HepG2 (cell line): ENCODE measurements at regions not wholly inside any gene's neighbourhood (a gene's known extent, or its start where the extent isn't known, plus 50 kb on each side); places are given as distances from the start of the nearest gene placed in this dataset.

Source experiments
- BORCS8-MEF2B ChIP-seq: sonication (generic); formaldehyde crosslinking; IDR thresholded peaks from 2 replicates; pipeline ENCODE4 v1.8.0; 2022; ENCODE audit warnings: mild to moderate bottlenecking, missing genetic modification reagents
- HNRNPLL ChIP-seq: fragments of 200-400 bp; formaldehyde crosslinking; IDR thresholded peaks from 2 replicates; pipeline ENCODE4 v1.6.1; 2017; ENCODE audit warnings: mild to moderate bottlenecking, low read depth, low read length; ENCODE audit not compliant: poor library complexity, severe bottlenecking
- HOXA3 ChIP-seq: sonication (generic); formaldehyde crosslinking; IDR thresholded peaks from 2 replicates; pipeline ENCODE4 v1.5.0; 2020; ENCODE audit warnings: missing genetic modification reagents
- KDM4B ChIP-seq: sonication (generic); formaldehyde crosslinking; IDR thresholded peaks from 2 replicates; pipeline ENCODE4 v1.4.0; 2020; ENCODE audit warnings: missing genetic modification reagents
- KDM5B ChIP-seq: sonication (generic); formaldehyde crosslinking; IDR thresholded peaks from 2 replicates; pipeline ENCODE4 v1.4.0; 2020; ENCODE audit warnings: missing genetic modification reagents, mild to moderate bottlenecking, borderline replicate concordance
- RBFOX2 ChIP-seq: fragments of 200-400 bp; formaldehyde crosslinking; IDR thresholded peaks from 2 replicates; pipeline ENCODE4 v1.6.1; 2017; ENCODE audit warnings: low read depth, mild to moderate bottlenecking, low read length
- SP4 ChIP-seq: sonication (generic); formaldehyde crosslinking; IDR thresholded peaks from 2 replicates; pipeline ENCODE4 v1.8.1; 2023; ENCODE audit warnings: mild to moderate bottlenecking, missing genetic modification reagents
- SRSF1 ChIP-seq: fragments of 200-400 bp; formaldehyde crosslinking; optimal IDR thresholded peaks from 2 replicates; pipeline ENCODE3; 2017; ENCODE audit warnings: mild to moderate bottlenecking, low read depth, low read length, moderate library complexity
- THAP11 ChIP-seq: IDR thresholded peaks from 2 replicates; pipeline ENCODE4 v1.6.1; 2016; ENCODE audit warnings: missing biosample characterization, missing genetic modification reagents
- TSC22D2 ChIP-seq: sonication (generic); formaldehyde crosslinking; IDR thresholded peaks from 2 replicates; pipeline ENCODE4 v1.5.1; 2020; ENCODE audit warnings: missing genetic modification reagents, mild to moderate bottlenecking, borderline replicate concordance
- ZC3H13 ChIP-seq: sonication (generic); formaldehyde crosslinking; IDR thresholded peaks from 2 replicates; pipeline ENCODE4 v1.8.1; 2023; ENCODE audit warnings: mild to moderate bottlenecking, missing genetic modification reagents, moderate library complexity
- ZFP91 ChIP-seq: sonication (generic); formaldehyde crosslinking; IDR thresholded peaks from 2 replicates; pipeline ENCODE4 v1.9.0; 2022; ENCODE audit warnings: missing genetic modification reagents, mild to moderate bottlenecking, borderline replicate concordance
- ZFX ChIP-seq: sonication (generic); formaldehyde crosslinking; IDR thresholded peaks from 2 replicates; pipeline ENCODE4 v1.4.0; 2020; ENCODE audit warnings: mild to moderate bottlenecking, low read depth, missing genetic modification reagents, moderate library complexity
- ZMYM3 ChIP-seq: sonication (generic); formaldehyde crosslinking; IDR thresholded peaks from 2 replicates; pipeline ENCODE4 v1.5.1; 2020; ENCODE audit warnings: mild to moderate bottlenecking, missing genetic modification reagents
- ZNF124 ChIP-seq: sonication (generic); formaldehyde crosslinking; IDR thresholded peaks from 2 replicates; pipeline ENCODE4 v1.4.0; 2020; ENCODE audit warnings: missing genetic modification reagents
- ZNF207 ChIP-seq: fragments of 450-650 bp; IDR thresholded peaks from 2 replicates; pipeline ENCODE4 v1.6.1; 2016; ENCODE audit warnings: antibody characterized with exemption, borderline replicate concordance
- ZNF546 ChIP-seq: sonication (generic); formaldehyde crosslinking; conservative IDR thresholded peaks from 2 replicates; pipeline ENCODE4 v1.8.1; 2023; ENCODE audit warnings: mild to moderate bottlenecking, missing genetic modification reagents
- ZNF547 ChIP-seq: sonication (generic); formaldehyde crosslinking; IDR thresholded peaks from 2 replicates; pipeline ENCODE4 v1.5.1; 2020; ENCODE audit warnings: mild to moderate bottlenecking, missing genetic modification reagents
- ZNF616 ChIP-seq: sonication (generic); formaldehyde crosslinking; IDR thresholded peaks from 2 replicates; pipeline ENCODE4 v1.5.0; 2020; ENCODE audit warnings: low read depth, mild to moderate bottlenecking, missing genetic modification reagents
- ZNF737 ChIP-seq: sonication (generic); formaldehyde crosslinking; IDR thresholded peaks from 2 replicates; pipeline ENCODE4 v1.5.0; 2020; ENCODE audit warnings: missing genetic modification reagents, mild to moderate bottlenecking, borderline replicate concordance
- TF ChIP-seq, protein P1 (sequence below), 2 experiments: sonication (generic) in 1 of 2; formaldehyde crosslinking in 1 of 2; IDR thresholded peaks; 2 replicates each; pipeline versions ENCODE4 v1.6.1 to v1.9.0; 2014 to 2022; ENCODE audit warnings: antibody characterized with exemption in 1 of 2, borderline replicate concordance in 1 of 2, inconsistent platforms in 1 of 2, low read depth in 1 of 2, missing genetic modification reagents in 1 of 2

DNA sequence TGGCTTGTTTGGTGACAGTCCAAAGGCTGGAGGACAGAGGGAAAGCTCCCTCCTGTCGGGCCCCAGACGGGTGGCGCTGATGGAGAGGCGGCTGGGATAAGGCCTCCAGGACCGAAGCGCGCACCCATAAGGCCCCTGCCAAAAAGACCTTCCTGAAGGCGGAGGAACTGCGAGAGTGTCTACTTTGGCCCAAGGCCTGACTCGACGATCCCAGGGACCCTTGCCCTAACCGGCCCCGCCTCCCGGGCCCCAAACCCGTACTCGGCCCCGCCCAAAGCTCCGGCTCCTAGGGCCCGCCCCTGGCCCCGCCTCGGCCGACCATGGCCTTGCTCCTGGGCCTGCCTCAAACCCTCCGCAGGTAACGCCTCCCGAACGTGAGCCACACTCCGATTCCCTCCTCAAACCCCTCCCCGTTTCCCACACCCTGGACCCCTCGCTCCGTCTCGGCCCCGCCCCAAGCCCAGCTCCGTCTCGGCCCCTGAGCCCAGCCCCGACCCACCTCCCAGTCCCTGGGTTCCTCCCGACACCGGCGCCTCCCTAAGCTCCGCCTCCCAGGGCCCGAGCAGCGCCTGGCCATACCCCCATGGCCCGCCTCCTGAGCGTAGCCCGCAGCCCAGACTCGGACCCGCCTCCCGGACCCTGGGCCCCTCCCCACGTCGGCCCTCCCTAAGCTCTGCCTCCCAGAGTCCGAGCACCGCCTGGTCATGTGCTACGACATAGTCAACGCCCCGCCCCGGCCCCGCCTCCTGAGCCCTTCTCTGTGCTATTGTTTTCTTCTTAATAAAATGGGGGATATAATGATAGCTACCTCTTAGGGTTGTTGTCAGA lies 90.0 kb upstream of the DRD5 start (continued):
- 0 out of 2 replicates have a peak, but pooled peaks have one; percentile 41 for TF ChIP-seq ZFP91 (CRISPR knock-in tag)
- TF ChIP-seq, protein P1, sequence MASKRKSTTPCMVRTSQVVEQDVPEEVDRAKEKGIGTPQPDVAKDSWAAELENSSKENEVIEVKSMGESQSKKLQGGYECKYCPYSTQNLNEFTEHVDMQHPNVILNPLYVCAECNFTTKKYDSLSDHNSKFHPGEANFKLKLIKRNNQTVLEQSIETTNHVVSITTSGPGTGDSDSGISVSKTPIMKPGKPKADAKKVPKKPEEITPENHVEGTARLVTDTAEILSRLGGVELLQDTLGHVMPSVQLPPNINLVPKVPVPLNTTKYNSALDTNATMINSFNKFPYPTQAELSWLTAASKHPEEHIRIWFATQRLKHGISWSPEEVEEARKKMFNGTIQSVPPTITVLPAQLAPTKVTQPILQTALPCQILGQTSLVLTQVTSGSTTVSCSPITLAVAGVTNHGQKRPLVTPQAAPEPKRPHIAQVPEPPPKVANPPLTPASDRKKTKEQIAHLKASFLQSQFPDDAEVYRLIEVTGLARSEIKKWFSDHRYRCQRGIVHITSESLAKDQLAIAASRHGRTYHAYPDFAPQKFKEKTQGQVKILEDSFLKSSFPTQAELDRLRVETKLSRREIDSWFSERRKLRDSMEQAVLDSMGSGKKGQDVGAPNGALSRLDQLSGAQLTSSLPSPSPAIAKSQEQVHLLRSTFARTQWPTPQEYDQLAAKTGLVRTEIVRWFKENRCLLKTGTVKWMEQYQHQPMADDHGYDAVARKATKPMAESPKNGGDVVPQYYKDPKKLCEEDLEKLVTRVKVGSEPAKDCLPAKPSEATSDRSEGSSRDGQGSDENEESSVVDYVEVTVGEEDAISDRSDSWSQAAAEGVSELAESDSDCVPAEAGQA (IDR thresholded peaks at IDR 0.05; ENCODE audit: low read depth) = no peak
- TF ChIP-seq, protein P1 (CRISPR knock-in tag; IDR thresholded peaks at IDR 0.05; ENCODE audit: borderline replicate concordance) = no peak
- peak; percentile 22; the same call in 1 of the 2 replicates for TF ChIP-seq THAP11 (CRISPR knock-in tag)
- TF ChIP-seq HNRNPLL = peak; percentile 63
- TF ChIP-seq ZNF207 = no peak
- no peak for TF ChIP-seq ZNF547 (CRISPR knock-in tag)
- TF ChIP-seq BORCS8-MEF2B (CRISPR knock-in tag) = no peak
- TF ChIP-seq ZNF546 (CRISPR knock-in tag) = no peak
- peak; percentile 86 for TF ChIP-seq SP4 (CRISPR knock-in tag)
- no peak for TF ChIP-seq SRSF1
- TF ChIP-seq ZFX (CRISPR knock-in tag) = peak; percentile 68
- TF ChIP-seq TSC22D2 (CRISPR knock-in tag) = 0 out of 2 replicates have a peak, but pooled peaks have one; percentile 40
- 0 out of 2 replicates have a peak, but pooled peaks have one; percentile 27 for TF ChIP-seq HOXA3 (CRISPR knock-in tag)
- no peak for TF ChIP-seq ZC3H13 (CRISPR knock-in tag)
- TF ChIP-seq ZNF737 = no peak
- TF ChIP-seq ZMYM3 (CRISPR knock-in tag) = no peak
- peak; percentile 29; the same call in 1 of the 2 replicates for TF ChIP-seq RBFOX2
- TF ChIP-seq KDM4B = no peak
- TF ChIP-seq KDM5B (CRISPR knock-in tag) = no peak; the same call in 1 of the 2 replicates
- TF ChIP-seq ZNF124 = no peak
- TF ChIP-seq ZNF616 (CRISPR knock-in tag) = no peak
